HG02884 (cell line): ENCODE measurements at regions not wholly inside any gene's neighbourhood (a gene's known extent, or its start where the extent isn't known, plus 50 kb on each side); places are given as distances from the start of the nearest gene placed in this dataset.
A peak's percentile ranks its signal among the peaks of the same experiment; 100 is the strongest.

ENCODE experiments used
- ATAC-seq: cut with Tn5 transposase; IDR thresholded peaks from one replicate; pipeline ENCODE4 v1.9.1; 2021; ENCODE audit warnings: mild to moderate bottlenecking, moderate library complexity; ENCODE audit not compliant: unreplicated experiment

GRCh38 chrX:121102101-121102500 is 54.7 kb downstream of the GLUD2 start:
- ATAC-seq = no peak

GRCh38 chrX:121103381-121103780 is 56.0 kb downstream of the GLUD2 start:
- ATAC-seq = no peak

GRCh38 chrX:121106484-121107235 is 59.2 kb downstream of the GLUD2 start:
- no peak for ATAC-seq

GRCh38 chrX:121109986-121110385 is 62.6 kb downstream of the GLUD2 start:
- ATAC-seq = no peak

GRCh38 chrX:121110536-121110935 is 63.1 kb downstream of the GLUD2 start:
- ATAC-seq = no peak

GRCh38 chrX:121114691-121115090 is 67.3 kb downstream of the GLUD2 start:
- no peak for ATAC-seq

GRCh38 chrX:121120690-121121605 is 73.5 kb downstream of the GLUD2 start:
- no peak for ATAC-seq

- ATAC-seq = no peak
Observed at GRCh38 chrX:121122332-121122731, 74.9 kb downstream of the GLUD2 start.

- ATAC-seq = no peak
Observed at GRCh38 chrX:121128925-121129877, 81.8 kb downstream of the GLUD2 start.

- no peak for ATAC-seq
Observed at GRCh38 chrX:121132675-121133074, 85.3 kb downstream of the GLUD2 start.

- no peak for ATAC-seq
Observed at GRCh38 chrX:121135488-121136207, 88.2 kb downstream of the GLUD2 start.

- ATAC-seq = peak; percentile 43
Observed at GRCh38 chrX:121146059-121146628, 98.7 kb downstream of the GLUD2 start.

GRCh38 chrX:121150217-121150616 is 102.8 kb downstream of the GLUD2 start:
- no peak for ATAC-seq

GRCh38 chrX:121151293-121151692 is 103.9 kb downstream of the GLUD2 start:
- ATAC-seq = peak; percentile 71

- ATAC-seq = no peak
Observed at GRCh38 chrX:121154858-121155404, 107.5 kb downstream of the GLUD2 start.

GRCh38 chrX:121160987-121161386 is 113.6 kb downstream of the GLUD2 start:
- peak; percentile 77 for ATAC-seq

- peak; percentile 62 for ATAC-seq
Observed at GRCh38 chrX:121161501-121161933, 114.1 kb downstream of the GLUD2 start.

GRCh38 chrX:121163443-121163842 is 116.0 kb downstream of the GLUD2 start:
- no peak for ATAC-seq

GRCh38 chrX:121165930-121166359 is 118.5 kb downstream of the GLUD2 start:
- no peak for ATAC-seq
